ENCODE measurements at regions not wholly inside any gene's neighbourhood (a gene's known extent, or its start where the extent isn't known, plus 50 kb on each side); places are given as distances from the start of the nearest gene placed in this dataset.

GRCh38 chr2:143975216-143975615 lies 544.7 kb downstream of the ZEB2 start:
- TF ChIP-seq SUZ12 (IDR thresholded peaks at IDR 0.05; ENCODE audit: extremely low read depth, insufficient read depth, insufficient read length) = no peak
- no peak for TF ChIP-seq YY1 (IDR thresholded peaks at IDR 0.05; ENCODE audit: insufficient read depth, insufficient read length)

All from NT2/D1 (cell line).